HG02885 (cell line): ENCODE measurements at regions not wholly inside any gene's neighbourhood (a gene's known extent, or its start where the extent isn't known, plus 50 kb on each side); places are given as distances from the start of the nearest gene placed in this dataset.

Source experiments
- ATAC-seq: cut with Tn5 transposase; IDR thresholded peaks from one replicate; pipeline ENCODE4 v1.9.1; 2021; ENCODE audit warnings: mild to moderate bottlenecking; ENCODE audit not compliant: unreplicated experiment, poor library complexity

DNA sequence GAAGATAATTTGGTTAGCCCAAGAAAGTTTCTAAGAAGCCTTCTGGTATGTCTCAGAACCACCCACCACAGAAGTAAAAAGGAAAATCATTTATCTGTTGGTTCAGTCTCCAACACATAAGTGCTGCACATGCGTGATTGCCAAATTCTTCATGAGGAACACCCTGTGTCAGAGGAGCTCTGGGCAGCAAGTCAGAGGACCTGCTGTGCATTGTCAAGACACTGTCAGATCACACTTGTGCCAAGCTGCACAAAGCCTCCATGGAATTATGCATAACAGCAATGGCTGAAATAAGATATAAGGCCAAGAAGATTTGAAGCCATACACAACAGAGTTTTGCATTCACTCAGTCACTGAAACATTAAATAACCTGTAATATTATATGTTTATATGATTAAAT lies 1304.7 kb upstream of the FLRT2 start:
- no peak for ATAC-seq

DNA sequence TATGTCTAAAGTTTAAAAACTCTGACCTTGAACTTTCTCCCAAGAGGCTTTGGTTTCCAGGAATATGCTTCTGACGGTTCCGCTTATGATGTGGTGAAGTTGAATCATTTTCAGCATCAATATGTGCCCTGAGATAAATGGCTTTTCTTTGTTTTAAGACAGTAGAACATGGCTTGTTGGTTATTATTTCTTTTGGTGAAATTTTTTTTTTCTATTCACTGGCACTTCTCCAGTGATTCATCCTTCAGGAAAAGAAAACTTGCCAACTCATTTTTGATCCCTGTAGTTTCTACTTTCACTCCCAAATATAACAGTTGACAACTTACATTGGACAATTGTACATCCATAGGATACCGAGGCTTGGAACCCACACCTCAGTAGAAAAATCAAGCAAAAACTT lies 1301.2 kb upstream of the FLRT2 start:
- no peak for ATAC-seq

DNA sequence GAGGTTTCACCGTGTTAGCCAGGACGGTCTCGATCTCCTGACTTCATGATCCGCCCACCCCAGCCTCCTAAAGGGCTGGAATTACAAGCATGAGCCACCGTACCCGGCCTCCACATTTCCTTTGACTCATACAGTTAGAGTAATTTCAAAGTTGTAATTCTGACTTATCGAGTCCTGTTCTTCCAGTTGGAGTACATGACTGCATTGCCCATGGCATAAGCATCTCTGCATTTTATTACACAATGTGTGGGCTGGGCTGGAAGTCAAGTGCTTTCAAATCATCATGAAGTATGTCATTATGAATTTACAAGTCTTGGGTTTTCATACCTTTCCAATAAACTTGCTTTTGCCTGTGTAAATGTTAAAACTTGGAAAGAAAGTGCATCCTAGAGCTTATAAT lies 1295.7 kb upstream of the FLRT2 start:
- ATAC-seq = no peak

DNA sequence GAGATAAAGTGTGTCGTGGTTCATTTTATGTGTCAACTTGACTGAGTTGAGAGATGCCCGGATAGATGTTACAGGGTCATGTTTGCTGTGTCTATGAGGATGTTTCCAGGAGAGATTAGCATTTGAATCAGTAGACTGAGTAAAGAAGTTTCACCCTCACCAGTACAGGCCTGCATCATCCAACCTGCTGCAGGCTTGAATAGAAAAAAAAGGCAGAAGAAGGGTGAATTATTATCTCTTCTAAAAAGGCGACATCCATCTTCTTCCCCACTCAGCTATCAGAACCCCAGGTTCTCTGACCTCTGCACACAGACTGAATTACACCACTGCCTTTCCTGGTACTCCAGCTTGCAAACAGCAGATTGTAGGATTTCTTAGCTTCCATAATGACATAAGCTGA lies 1293.7 kb upstream of the FLRT2 start:
- ATAC-seq = no peak

DNA sequence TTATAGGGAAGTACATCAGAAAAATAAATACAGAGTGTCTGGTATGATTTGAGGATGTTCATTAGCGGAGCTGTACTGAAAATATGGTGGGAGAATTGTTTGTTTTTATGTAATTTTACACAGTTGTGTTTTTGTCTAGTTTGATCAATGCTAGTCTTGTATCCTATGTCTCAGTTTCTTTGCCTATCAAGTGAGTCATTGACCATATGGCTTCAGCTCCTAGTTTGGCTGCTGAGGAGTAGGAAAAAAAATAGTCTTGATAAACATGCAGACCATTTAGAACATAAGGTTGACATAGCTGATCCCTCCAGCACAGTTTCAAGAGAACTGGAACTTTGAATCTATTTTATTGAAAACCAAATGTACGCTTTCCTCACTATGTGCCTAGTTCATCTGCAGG lies 1292.1 kb upstream of the FLRT2 start:
- ATAC-seq = no peak

DNA sequence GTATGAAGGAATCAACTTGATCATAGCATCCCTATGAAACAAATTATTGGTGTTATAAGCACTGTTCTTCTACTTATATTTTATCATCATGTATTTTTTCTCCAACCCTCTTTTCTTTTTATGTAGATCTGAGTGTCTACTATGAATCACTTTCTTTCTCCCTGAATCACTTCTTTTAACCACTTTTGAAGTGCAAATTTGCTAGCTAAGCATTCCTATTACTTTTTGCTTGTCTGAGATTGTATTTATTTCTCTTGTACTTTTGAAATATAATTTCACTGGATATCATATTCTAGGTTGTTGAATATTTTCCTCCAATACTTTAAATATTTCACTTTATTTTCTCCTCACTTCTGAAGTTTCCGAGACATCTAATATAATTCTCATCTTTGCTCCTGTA lies 1282.3 kb upstream of the FLRT2 start:
- no peak for ATAC-seq

DNA sequence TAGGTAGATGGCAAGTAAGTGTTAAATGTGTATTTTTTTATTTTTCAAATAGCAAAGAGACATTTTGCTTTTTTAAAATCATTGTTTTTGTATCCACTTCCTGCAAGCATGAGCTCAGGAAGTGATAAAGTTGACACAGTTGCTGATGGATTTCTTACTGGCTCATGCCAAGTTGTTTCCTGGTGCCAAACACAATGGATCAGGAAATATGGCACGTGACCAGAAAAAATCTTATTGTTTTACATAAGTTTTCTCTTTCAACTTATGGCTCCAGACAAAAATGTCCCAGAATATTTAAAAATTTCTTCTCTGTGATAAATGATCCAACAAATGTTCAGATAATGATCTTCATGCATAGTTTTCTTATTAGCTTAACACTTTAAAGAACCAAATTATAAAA lies 1279.1 kb upstream of the FLRT2 start:
- no peak for ATAC-seq

DNA sequence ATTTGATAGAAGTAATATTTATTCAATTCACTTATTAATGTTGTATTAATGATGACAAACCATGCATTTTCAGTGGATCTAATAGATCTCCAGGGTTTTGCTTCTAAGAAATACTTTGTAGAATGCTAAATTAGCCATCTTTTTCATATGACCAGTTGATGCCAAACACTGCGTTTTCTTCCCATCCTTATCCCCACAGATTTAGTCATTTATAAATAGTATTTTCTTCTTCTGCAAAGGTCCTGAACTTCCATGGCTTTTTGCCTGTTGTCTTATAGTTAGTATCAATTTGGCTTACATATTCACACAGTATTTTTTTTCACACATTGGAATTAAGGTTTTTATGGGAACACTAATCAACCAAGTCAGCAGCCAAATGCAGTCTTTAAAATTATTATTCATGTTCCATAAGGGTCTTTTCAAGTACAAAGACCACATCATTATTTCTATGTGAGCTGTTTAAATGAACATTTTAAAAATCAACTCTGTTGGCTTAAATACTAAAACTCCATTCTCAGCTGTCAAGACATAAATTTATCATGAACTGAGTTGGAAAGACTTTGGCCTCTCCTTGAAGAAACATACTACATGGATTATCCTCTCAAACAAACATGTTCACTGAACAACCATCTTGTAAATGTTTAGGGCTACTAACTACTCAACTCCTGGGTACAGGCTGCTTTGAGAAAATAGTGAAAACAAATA lies 1278.4 kb upstream of the FLRT2 start:
- no peak for ATAC-seq

DNA sequence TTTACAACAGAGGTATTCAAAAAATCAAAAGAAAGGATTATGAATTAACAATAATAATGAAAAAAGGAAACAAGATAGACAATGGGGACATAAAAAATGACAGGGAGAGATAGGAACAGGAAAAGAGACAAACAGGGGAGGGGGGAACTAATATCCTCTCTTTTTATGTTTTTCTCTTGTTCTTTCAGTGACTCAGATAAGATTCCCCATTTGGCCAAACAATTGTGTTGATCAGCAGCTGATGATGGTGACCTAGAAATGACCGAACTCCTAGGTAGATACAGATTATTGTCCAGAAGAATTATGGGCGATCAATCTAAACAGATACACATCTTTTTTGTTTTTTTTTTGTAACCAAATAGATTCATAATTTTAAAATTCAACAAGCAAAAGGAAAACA lies 1277.2 kb upstream of the FLRT2 start:
- no peak for ATAC-seq

DNA sequence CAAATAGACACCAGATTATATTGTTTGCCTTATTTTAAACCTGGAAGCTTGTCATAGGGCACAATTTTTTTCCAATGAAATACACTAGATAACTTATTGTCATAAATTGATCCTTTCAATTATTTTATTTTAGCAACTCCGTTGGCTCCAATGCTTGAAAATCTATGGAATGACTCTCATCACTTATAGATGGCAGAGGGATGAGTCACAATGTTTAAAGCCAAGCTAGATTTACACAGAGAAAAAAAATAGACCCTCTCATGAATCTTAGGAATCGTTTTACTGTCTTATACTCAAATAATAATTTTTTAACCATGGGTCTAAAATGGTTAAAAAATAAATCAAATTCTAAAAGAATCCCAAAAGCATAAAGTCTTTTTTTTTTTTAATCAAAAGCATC lies 1276.6 kb upstream of the FLRT2 start:
- no peak for ATAC-seq

DNA sequence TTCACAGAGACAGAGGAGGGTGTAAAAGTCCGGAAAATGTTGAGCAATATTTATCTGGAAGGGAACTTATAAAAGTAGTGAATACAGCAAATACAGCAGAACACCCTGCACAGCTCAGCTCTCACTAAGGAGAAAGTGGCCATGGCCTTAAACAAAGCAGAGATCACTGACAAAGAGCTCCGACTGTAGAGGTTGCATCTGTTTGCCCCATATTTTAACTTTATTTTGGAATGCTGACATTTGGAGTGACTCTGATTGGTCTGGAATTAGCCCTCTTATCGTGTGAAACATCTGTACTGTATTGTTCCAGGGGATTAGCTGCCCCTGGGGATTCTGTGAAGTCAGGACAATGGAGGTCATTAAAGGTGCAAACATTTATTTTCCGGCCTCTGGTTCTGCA lies 1275.7 kb upstream of the FLRT2 start:
- ATAC-seq = no peak

DNA sequence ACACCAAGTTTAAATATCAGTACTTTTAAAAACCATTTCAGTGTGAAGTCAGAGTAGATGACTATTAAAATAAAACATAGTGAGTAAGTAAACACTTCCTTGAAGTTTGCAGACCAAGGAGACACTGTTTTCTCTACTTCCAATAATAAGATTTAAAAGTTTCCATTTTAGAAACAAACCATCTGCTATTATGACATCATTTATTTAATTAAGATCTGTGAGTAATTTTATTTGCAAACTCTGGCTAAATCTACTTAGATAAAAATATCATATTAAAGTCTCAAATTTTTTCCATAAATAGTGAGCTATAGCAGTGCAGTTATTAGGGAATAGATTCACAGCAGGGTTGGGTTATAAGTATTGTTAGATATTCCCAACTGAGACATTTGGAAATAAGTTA lies 1267.0 kb upstream of the FLRT2 start:
- ATAC-seq = no peak

DNA sequence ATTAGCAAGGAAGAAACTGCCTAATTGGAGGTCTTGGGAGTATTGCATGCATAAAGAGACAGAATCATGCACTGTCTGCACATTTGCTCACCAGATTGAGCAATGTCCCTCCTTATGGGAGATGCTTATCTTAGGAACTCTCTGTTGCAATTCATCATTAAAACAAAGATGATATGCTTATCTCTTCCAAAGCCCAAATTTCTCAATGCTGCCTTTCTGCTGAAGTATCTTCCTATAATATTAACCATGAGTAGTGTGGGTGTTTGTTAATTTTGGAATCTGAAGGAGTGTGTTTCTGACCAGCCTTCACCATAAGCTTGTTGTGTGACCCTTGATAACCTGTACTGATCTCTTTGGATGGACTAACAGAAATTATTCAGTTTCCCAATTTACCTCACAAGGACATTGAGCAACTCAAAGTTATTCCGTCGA lies 1257.6 kb upstream of the FLRT2 start:
- ATAC-seq = no peak

DNA sequence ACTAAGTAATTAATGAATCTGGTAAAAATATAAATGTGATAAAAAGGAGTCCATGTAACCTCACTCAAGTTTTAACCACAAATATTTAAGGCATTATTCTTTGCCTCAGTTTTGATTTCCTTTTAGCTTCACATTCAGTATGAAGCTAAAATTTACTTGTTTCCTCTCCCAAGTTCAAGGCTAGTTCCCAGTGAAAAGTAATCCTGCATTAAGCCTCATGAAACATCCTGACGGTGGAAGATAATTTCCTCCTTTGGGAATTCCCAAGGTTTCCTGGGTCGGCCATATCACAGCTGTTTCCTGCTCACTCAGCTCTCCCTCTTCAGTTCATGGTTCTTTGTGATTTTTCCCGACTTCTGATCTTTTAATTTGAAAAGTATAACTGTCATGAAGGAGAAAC lies 1256.8 kb upstream of the FLRT2 start:
- no peak for ATAC-seq

DNA sequence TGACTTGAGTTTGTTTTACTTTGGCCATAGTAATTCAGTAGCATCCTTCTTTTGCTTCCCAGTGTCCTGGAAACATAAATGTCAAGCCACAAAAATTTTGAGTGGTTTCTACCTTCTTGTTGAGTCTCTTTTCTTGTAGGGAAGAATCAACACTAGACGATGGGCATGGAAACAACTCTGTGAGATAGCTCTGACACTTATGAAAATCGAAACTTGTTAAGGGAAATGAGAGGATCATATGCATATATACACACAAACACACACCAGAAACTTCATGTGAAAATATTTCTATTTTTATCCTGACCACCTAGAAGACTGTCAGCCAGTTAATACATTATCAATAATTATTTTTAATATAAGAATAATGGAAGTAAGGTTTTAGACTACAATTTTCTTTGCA lies 1247.3 kb upstream of the FLRT2 start:
- ATAC-seq = no peak

DNA sequence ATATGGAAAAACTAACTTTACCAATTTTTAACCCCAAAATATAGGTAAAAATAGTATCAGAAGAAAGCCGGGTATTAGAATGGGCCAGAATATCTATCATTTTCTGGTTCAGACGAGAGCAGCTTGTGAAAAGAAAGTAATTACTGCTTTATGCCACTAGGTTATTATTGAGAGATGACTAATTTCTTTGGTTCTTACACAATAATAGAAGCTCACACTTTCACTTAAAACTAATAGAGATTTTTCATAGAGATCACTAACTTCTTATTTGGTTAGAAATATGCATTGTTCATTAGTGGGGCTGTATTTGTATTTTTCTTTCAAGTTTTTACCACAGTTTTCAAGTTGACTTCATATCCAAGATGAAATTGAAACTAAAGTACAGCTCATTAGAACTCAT lies 1241.2 kb upstream of the FLRT2 start:
- no peak for ATAC-seq

DNA sequence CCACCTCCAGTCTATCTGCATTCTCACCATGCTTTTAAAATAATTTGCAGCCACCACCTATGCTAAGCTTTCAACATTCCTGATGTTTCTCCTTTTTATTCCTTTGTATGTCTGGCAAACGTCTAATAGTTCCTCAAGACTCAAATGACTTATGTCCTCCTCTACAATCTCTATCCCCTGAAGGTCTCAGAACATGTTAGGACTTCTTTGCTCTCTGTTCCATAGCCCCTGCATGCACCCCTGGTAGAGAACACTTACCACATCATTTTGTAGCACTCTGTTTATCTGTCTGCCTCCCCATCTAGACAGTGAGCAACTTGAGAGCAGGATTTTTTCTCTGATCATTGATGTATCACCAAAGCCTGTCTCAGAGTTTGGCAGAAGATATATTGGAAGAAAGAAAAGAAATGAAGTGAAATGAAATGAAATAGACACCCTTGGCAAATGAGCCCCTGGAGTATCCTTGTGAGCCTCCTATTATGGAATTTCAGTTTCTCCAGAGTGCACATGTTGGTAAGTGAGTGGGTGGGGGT lies 1231.2 kb upstream of the FLRT2 start:
- ATAC-seq = no peak

DNA sequence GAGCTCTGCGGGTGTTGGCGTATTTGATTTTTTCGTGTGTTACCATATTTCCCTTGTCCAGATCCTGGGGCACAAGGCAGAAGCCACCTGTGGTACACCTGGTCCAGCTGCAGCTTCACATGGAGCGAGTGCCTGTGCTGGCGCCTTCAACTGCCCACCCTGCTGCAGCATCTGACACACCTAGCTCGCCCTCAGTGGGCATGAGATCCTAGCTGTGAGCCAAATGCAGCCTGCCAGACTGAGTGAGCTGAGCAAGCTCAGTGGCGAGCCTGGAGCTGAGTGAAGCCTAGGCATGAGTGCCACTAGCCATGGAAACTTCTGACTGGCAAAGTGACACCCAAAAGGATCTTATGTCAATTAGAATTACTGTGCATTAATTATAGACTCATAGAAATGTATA lies 1226.8 kb upstream of the FLRT2 start:
- ATAC-seq = no peak

DNA sequence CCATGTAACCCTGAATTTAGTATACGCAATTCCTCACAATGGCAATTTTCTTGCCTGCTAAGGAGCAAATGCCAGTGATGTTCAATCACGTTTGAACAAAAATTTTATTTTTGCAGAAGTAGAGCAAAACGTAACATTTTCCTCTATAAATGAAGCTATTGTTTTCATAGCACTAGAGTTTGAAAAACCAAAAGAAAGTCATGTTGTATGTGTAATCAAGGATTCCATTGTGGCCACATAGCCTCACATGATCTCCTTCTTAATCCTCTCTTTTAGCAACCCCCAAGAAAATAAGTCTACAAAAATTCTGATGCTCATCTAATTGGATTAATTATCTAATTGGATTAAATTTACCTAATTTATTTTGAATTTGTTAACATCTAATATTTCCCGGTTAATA lies 1217.4 kb upstream of the FLRT2 start:
- ATAC-seq = no peak

DNA sequence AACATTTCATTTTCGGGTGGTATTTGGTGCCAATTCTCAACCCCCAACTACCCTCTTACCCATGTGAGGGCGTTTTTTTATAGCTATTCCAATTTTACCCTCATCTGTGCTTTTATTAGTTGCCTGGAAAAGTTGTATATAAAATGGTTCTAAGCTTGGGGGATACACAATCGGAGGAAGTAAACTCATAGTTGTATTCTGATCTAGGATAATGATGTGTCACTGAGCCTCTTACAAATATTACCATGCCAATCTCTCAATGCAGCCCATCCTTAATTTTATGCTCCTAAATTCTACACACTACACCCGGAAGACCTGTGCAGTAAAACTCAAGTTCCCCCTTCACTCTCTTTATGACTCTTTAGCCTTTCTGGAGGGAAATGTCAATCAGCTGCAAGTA lies 1206.5 kb upstream of the FLRT2 start:
- ATAC-seq = no peak

DNA sequence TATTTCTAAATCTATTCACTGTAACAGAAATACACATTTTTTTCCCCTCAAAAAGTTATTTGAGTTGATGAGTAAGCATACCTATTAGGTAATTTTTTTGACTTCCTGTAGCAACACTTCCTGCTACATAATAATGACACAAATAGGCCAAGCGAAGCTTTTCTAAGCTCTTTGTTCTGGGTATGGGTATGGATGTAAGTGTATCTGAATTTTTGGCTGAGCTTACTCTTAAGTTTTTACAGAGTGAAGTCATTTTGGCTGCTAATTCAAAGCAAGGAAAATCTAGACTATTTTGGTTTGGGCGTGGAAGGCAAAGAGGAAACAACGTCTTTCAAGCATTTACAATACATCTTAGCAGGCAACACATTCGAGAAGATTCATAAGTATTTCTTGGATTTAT lies 1206.0 kb upstream of the FLRT2 start:
- no peak for ATAC-seq

DNA sequence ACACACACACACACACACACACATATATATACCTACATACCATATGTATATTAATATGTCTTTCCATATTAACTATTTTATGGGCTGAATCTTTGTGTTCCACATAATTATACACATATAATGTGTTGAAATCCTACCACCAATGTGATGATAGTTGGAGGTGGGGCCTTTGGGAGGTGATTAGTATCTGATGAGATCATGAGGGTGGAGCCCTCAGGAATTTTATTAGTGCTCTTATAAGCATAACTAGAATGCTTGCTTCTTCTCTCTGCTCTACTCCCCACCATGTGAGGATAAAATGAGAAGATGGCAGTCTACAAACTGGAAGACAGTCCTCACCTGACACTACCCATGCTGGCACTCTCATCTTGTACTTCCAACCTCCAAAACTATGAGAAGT lies 1193.5 kb upstream of the FLRT2 start:
- ATAC-seq = no peak

DNA sequence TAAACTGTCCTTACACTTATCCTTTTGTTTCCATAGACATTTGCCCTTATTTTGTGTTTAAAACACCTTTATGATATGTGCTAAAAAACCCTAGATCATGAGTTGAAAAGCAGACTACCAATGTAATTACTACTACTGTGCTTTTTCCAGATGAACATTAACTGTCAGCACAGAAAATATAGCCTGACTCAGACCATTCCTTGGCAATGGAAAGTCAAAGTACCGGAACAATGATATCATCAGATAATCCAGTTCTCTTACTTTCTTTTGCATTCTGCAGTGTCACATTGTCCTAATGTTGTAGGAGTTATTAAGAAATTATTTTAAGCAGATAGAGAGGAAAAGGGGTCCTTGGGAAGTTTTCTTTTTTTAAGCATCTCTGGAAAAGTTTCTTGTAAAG lies 1189.0 kb upstream of the FLRT2 start:
- no peak for ATAC-seq
